Peyer's patch (tissue), 4 donors: ENCODE measurements at regions not wholly inside any gene's neighbourhood (a gene's known extent, or its start where the extent isn't known, plus 50 kb on each side); places are given as distances from the start of the nearest gene placed in this dataset.

Experiments
- DNase-seq, 3 donors: peaks; one replicate each; pipeline ENCODE4 v3.0.0-alpha.2; 2017 to 2019
- H3K27ac ChIP-seq, 4 donors: fragments of 200-600 bp; sonication (generic); one replicate each; pipeline ENCODE4 v1.5.1; 2016 to 2019
- H3K27me3 ChIP-seq, 2 donors: fragments of 200-600 bp; sonication (generic); one replicate each; pipeline ENCODE4 v1.5.1; 2019
- H3K36me3 ChIP-seq, 3 donors: fragments of 200-600 bp; sonication (generic); one replicate each; pipeline ENCODE4 v1.5.1; 2016 to 2019
- H3K4me1 ChIP-seq, 4 donors: fragments of 200-600 bp; sonication (generic); one replicate each; pipeline ENCODE4 v1.5.1; 2016 to 2019
- H3K4me3 ChIP-seq, 4 donors: fragments of 200-600 bp; sonication (generic); 1 replicate in 3 of 4; 2 replicates in 1 of 4; pipeline ENCODE4 v1.5.1; 2016 to 2019; ENCODE audit warnings: mild to moderate bottlenecking in 1 of 4
- H3K9me3 ChIP-seq, 4 donors: fragments of 200-600 bp; sonication (generic); one replicate each; pipeline ENCODE4 v1.5.1; 2016 to 2019; ENCODE audit warnings: mild to moderate bottlenecking in 1 of 4
- POLR2A ChIP-seq, 2 donors: fragments of 450-650 bp; IDR thresholded peaks; one replicate each; pipeline ENCODE4 v1.5.1; 2017; ENCODE audit warnings: antibody characterized with exemption in 2 of 2, mild to moderate bottlenecking in 2 of 2, moderate library complexity in 2 of 2
- TF ChIP-seq, protein P1 (sequence below), 6 experiments: fragments of 450-650 bp in 4 of 6; fragments of 200-600 bp in 2 of 6; sonication (generic) in 1 of 6; IDR thresholded peaks; one replicate each; pipeline ENCODE4 v1.5.1; 2017 to 2019; ENCODE audit warnings: antibody characterized with exemption in 6 of 6, mild to moderate bottlenecking in 3 of 6, moderate library complexity in 1 of 6

DNA sequence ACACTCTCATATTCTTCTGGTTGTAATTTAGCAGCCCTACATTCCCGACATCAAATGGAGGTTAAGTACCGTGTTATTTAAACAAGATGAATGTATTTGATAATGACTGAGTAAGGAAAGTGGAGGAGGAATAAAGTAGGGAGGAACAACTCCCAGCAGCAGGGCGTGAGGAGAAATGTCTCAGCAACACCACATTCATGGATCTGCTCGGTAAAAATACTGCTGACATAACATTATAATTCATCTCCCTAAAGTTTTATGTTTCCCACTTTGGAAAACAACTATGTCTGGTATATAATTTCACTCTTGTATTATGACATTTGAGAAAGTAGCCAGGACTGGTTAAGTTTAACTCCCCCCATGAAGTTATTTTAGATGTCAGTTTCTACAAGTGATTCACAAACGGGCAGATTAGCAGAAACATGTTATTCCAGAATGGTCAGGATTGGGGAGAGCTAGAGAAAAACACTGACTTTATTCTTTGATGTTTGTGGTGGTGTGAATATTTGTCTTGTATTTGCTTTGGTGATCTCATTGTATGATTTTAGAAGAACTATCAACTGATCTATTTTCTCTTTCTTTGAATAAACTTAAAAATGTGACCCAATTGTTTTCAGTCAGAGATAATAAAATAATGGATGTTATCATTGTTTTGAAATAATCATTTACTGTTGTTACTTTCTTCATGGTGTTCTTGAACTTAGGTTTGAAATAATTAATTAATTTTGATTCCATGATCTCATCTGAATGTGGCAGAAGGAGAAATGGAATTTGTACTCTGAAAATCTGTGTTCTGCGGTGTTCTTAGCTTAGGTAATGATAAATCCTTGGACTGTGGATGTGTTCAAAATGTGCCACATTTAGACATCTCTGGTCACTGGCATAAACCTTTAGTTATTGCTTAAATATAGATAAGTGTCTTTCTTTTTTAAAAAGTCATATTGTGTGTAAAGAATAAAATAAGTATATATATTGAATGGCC lies 303.6 kb upstream of the ZNF608 start:
- H3K9me3 ChIP-seq, result no peaks in the 10 kb centered on the region
- no peak overlapping the region for H3K4me3 ChIP-seq
- no peaks in the 10 kb centered on the region for H3K27me3 ChIP-seq
- TF ChIP-seq POLR2A (IDR thresholded peaks at IDR 0.05), result no peak
- TF ChIP-seq, protein P1, sequence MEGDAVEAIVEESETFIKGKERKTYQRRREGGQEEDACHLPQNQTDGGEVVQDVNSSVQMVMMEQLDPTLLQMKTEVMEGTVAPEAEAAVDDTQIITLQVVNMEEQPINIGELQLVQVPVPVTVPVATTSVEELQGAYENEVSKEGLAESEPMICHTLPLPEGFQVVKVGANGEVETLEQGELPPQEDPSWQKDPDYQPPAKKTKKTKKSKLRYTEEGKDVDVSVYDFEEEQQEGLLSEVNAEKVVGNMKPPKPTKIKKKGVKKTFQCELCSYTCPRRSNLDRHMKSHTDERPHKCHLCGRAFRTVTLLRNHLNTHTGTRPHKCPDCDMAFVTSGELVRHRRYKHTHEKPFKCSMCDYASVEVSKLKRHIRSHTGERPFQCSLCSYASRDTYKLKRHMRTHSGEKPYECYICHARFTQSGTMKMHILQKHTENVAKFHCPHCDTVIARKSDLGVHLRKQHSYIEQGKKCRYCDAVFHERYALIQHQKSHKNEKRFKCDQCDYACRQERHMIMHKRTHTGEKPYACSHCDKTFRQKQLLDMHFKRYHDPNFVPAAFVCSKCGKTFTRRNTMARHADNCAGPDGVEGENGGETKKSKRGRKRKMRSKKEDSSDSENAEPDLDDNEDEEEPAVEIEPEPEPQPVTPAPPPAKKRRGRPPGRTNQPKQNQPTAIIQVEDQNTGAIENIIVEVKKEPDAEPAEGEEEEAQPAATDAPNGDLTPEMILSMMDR (IDR thresholded peaks at IDR 0.05), result no peak
- no peak for DNase-seq
- no peaks in the 10 kb centered on the region for H3K4me1 ChIP-seq
- no peaks in the 10 kb centered on the region for H3K36me3 ChIP-seq
- H3K27ac ChIP-seq, result no peak overlapping the region

DNA sequence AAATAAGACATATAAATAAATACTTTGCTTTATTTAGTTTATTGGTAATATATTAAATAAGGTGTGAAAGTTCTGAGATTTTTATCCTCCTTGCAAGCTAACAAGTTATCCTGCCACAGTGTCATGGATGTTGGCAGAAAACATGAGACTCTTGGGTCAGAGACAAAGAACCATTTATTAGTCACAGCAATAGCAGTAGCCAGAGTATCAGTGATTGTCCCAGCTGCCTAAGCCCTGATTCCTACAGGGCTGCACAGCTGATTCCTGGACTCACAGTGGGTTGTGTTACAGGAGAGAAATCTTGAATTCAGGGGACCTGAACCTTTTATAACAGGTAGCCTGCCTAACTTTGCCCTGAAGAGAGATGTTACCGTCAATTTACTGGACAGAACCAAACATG lies 304.5 kb upstream of the ZNF608 start:
- no peaks in the 10 kb centered on the region for H3K9me3 ChIP-seq
- H3K4me3 ChIP-seq, result no peak overlapping the region
- H3K36me3 ChIP-seq, result no peaks in the 10 kb centered on the region
- no peak for TF ChIP-seq POLR2A (IDR thresholded peaks at IDR 0.05)
- TF ChIP-seq, protein P1 (IDR thresholded peaks at IDR 0.05), result no peak
- H3K4me1 ChIP-seq, result no peaks in the 10 kb centered on the region
- no peaks in the 10 kb centered on the region for H3K27me3 ChIP-seq
- H3K27ac ChIP-seq, result no peak overlapping the region
- no peak for DNase-seq

DNA sequence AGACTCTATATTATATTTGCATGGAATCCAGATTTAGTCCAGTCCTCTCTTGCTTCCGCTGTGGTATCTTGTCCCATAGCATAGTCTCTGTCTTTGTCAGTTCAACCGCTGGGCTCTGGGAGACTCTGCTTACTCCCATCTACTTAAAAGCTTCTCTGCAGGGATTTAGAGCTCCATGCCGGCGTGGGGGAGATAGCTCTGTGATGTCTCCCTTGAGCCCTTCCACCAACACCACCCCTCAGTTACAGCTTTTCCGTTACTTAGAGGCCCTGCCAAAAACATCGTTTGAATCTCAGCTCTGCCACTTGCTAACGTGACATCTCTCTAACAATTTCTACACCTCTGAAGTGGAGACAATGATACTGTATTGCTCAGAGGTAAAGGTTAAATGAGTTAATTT lies 306.1 kb upstream of the ZNF608 start:
- Histone ChIP-seq H3K4me3 (no peak overlapping the region), H3K4me1 (no peaks in the 10 kb centered on the region), H3K27me3 (no peaks in the 10 kb centered on the region), H3K36me3 (no peaks in the 10 kb centered on the region), H3K9me3 (no peaks in the 10 kb centered on the region), H3K27ac (no peak overlapping the region)
- no peak for DNase-seq
- TF ChIP-seq, protein P1 (IDR thresholded peaks at IDR 0.05), result no peak
- TF ChIP-seq POLR2A (IDR thresholded peaks at IDR 0.05), result no peak

DNA sequence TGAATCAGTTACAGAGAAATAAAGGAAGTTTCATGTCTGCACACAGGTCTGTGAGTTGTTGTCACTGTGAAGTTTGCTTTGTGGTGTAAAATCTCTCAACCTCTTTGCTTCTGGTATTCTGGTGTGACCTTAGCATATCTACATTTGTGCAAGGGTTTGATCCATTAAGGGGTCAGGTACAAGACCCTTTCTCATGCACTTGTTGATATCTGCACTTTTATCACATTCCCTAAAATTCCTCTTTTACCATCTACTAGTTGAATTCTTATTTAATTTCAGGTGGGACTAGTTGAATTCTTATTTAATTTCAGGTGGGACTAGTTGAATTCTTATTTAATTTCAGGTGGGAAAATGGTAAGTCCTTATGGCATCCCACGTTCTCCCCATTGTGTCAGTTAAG lies 306.7 kb upstream of the ZNF608 start:
- Histone ChIP-seq H3K36me3 (no peaks in the 10 kb centered on the region), H3K4me3 (no peak overlapping the region), H3K9me3 (no peaks in the 10 kb centered on the region), H3K27ac (no peak overlapping the region), H3K4me1 (no peaks in the 10 kb centered on the region), H3K27me3 (no peaks in the 10 kb centered on the region)
- no peak for TF ChIP-seq POLR2A (IDR thresholded peaks at IDR 0.05)
- TF ChIP-seq, protein P1 (IDR thresholded peaks at IDR 0.05), result no peak
- no peak for DNase-seq

DNA sequence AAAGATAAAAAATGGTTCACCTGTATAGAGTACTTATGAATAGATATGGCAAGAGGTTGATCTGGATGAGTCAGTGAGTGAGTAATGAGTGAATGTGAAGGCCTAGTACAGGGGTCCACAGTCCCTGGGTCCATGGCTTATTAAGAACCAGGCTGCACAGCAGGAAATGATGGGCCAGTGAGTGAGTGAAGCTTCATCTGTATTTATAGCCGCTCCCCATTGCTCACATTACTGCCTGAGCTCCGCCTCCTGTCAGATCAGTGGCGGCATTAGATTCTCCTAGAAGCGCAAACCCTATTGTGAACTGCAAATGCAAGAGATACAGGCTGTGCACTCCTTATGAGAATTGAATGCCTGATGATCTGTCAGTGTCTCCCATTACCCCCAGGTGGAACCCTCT lies 307.7 kb upstream of the ZNF608 start:
- no peak for DNase-seq
- TF ChIP-seq, protein P1 (IDR thresholded peaks at IDR 0.05), result no peak
- no peak for TF ChIP-seq POLR2A (IDR thresholded peaks at IDR 0.05)
- H3K36me3 ChIP-seq, result no peaks in the 10 kb centered on the region
- no peak overlapping the region for H3K27ac ChIP-seq
- no peak overlapping the region for H3K4me3 ChIP-seq
- no peaks in the 10 kb centered on the region for H3K4me1 ChIP-seq
- H3K9me3 ChIP-seq, result no peaks in the 10 kb centered on the region
- H3K27me3 ChIP-seq, result no peaks in the 10 kb centered on the region
